ENCODE measurements at regions not wholly inside any gene's neighbourhood (a gene's known extent, or its start where the extent isn't known, plus 50 kb on each side); places are given as distances from the start of the nearest gene placed in this dataset.

DNA sequence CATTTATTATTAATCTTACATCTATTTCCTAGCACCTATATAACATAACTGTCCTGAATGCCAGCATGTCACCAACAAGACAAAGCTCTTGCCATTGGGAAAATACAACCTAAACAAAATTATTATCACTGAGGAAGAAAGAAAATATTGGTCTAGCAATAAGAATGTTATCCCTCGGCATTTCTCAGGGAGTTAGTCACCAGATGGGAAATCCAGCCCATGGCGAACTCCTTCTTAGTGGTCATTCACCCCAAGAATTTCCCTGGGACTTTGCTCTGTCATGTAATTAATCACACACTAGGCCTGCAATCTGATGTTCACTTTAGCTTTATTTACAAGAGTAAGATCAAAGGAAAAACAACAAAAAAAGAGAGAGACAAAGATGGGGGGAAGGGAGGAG is 56.1 kb upstream of the TAS2R1 start:
- Histone ChIP-seq H3K27ac (ENCODE audit: extremely low read length, insufficient read depth, low read length) (no peak overlapping the region), H2AFZ (ENCODE audit: low read length) (no peak overlapping the region), H3K27me3 (ENCODE audit: control insufficient read depth in 1 of 2, insufficient read depth in 2 of 2, low read length in 2 of 2) (no peaks in the 10 kb centered on the region), H3K9ac (ENCODE audit: insufficient read depth, low read depth, low read length) (no peak overlapping the region), H3K9me3 (ENCODE audit: low read length) (no peaks in the 10 kb centered on the region), H3K4me1 (ENCODE audit: insufficient read depth, low read length) (no peaks in the 10 kb centered on the region), H3K79me2 (ENCODE audit: insufficient read depth, low read length) (no peaks in the 10 kb centered on the region), H3K4me2 (ENCODE audit: low read depth, low read length) (no peak overlapping the region), H3K36me3 (replicated peaks in 1 of 2; ENCODE audit: control insufficient read depth in 1 of 2, insufficient read depth in 2 of 2, low read length in 2 of 2) (no peaks in the 10 kb centered on the region), H3K4me3 (replicated peaks in 1 of 3; ENCODE audit: insufficient read depth in 1 of 3, low read depth in 2 of 3, low read length in 3 of 3) (no peak overlapping the region), H4K20me1 (ENCODE audit: insufficient read depth, low read length) (no peaks in the 10 kb centered on the region)
- ChIA-PET POLR2A (no interaction called here), CTCF (ENCODE audit: low intra/inter-chr PET ratio, low total read pairs) (no interaction called here)
- DNase-seq (ENCODE audit: low spot score) (no peak), FAIRE-seq (no peak), ATAC-seq (no peak)
- WGBS (ENCODE audit: low lambda C conversion rate) = 4% methylated on average over 2 of the region's 2 CpGs
- intact Hi-C loops (cut with micrococcal nuclease; ENCODE audit: unreplicated experiment) = no loop called here
- in situ Hi-C loops (cut with HindIII; ENCODE audit: extremely low pct_ligation_motif_present, low pct_unique_long_range_greater_than_20kb) = no loop called here
- TF ChIP-seq GTF3A (CRISPR knock-in tag; conservative IDR thresholded peaks at IDR 0.05) (no peak), BCL6 (CRISPR knock-in tag; IDR thresholded peaks at IDR 0.05) (no peak), PAXIP1 (CRISPR knock-in tag; conservative IDR thresholded peaks at IDR 0.05) (no peak), ARNT (IDR thresholded peaks at IDR 0.05) (no peak), GATA4 (IDR thresholded peaks at IDR 0.05; ENCODE audit: borderline replicate concordance, low read depth) (no peak), HNF4A (CRISPR knock-in tag; IDR thresholded peaks at IDR 0.05) (no peak), ZBTB26 (CRISPR knock-in tag; IDR thresholded peaks at IDR 0.05; ENCODE audit: borderline replicate concordance) (no peak), ZNF34 (CRISPR knock-in tag; IDR thresholded peaks at IDR 0.05; ENCODE audit: borderline replicate concordance) (no peak), TAF15 (IDR thresholded peaks at IDR 0.05; ENCODE audit: low read depth, low read length, poor library complexity, severe bottlenecking) (no peak), BATF2 (CRISPR knock-in tag; IDR thresholded peaks at IDR 0.05) (no peak)
- TF ChIP-seq, protein P1, sequence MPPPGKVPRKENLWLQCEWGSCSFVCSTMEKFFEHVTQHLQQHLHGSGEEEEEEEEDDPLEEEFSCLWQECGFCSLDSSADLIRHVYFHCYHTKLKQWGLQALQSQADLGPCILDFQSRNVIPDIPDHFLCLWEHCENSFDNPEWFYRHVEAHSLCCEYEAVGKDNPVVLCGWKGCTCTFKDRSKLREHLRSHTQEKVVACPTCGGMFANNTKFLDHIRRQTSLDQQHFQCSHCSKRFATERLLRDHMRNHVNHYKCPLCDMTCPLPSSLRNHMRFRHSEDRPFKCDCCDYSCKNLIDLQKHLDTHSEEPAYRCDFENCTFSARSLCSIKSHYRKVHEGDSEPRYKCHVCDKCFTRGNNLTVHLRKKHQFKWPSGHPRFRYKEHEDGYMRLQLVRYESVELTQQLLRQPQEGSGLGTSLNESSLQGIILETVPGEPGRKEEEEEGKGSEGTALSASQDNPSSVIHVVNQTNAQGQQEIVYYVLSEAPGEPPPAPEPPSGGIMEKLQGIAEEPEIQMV (CRISPR knock-in tag; IDR thresholded peaks at IDR 0.05; ENCODE audit: low read depth) = no peak
- no TSS peak for BruUV-seq (replicated peaks)
